Esophagus (tissue), 2 donors: ENCODE measurements at regions not wholly inside any gene's neighbourhood (a gene's known extent, or its start where the extent isn't known, plus 50 kb on each side); places are given as distances from the start of the nearest gene placed in this dataset.
"Not testable (repeated sequence)": the region's sequence is repeated elsewhere in the genome, so short reads cannot be mapped to it uniquely, and the experiment has no call there.

Experiments used
- H3K27ac ChIP-seq, 2 donors: one replicate each; pipeline ENCODE4 v1.5.1; 2013; ENCODE audit warnings: low read depth in 2 of 2, mild to moderate bottlenecking in 2 of 2, inconsistent platforms in 1 of 2, low read length in 1 of 2, moderate library complexity in 1 of 2
- H3K27me3 ChIP-seq, 2 donors: one replicate each; pipeline ENCODE4 v1.6.1; 2013; ENCODE audit warnings: low read length in 2 of 2, control low read depth in 1 of 2, mild to moderate bottlenecking in 1 of 2; ENCODE audit not compliant: insufficient read depth in 2 of 2, control insufficient read depth in 1 of 2
- H3K36me3 ChIP-seq, 2 donors: one replicate each; pipeline ENCODE4 v1.6.1; 2013; ENCODE audit warnings: low read length in 1 of 2; ENCODE audit not compliant: control insufficient read depth in 2 of 2, insufficient read depth in 2 of 2
- H3K4me1 ChIP-seq, 2 donors: one replicate each; pipeline ENCODE4 v1.6.1; 2013; ENCODE audit warnings: low read length in 1 of 2; ENCODE audit not compliant: control insufficient read depth in 2 of 2, insufficient read depth in 2 of 2
- H3K4me3 ChIP-seq, 2 donors: one replicate each; pipeline ENCODE4 v1.5.1; 2013; ENCODE audit warnings: low read length in 2 of 2, mild to moderate bottlenecking in 2 of 2, low read depth in 1 of 2, moderate library complexity in 1 of 2
- H3K9me3 ChIP-seq, 2 donors: one replicate each; pipeline ENCODE4 v1.6.1; 2013; ENCODE audit warnings: mild to moderate bottlenecking in 2 of 2, low read depth in 1 of 2, low read length in 1 of 2, moderate library complexity in 1 of 2; ENCODE audit not compliant: control insufficient read depth in 2 of 2, insufficient read depth in 1 of 2
- WGBS, 2 donors: extraction: QIAGEN DNeasy Blood & Tissue Kit; methylation state at CpG; one replicate each; pipeline ENCODE4 v1.1.7; 2013; 5-methylcytosine and 5-hydroxymethylcytosine counted together
- donor health status: healthy with polysubstance abuse.
- donor health status: Bipolar disorder and iron deficiency.

- no CpG with 5 or more reads among the region's 12 CpGs for WGBS, 2 donors
- H3K4me3 ChIP-seq, H3K9me3 ChIP-seq, H3K27ac ChIP-seq, H3K36me3 ChIP-seq, H3K27me3 ChIP-seq, H3K4me1 ChIP-seq: not testable (repeated sequence)
Observed at GRCh38 chr16:18127033-18127432, 209.5 kb downstream of the NPIPA8 start.

DNA sequence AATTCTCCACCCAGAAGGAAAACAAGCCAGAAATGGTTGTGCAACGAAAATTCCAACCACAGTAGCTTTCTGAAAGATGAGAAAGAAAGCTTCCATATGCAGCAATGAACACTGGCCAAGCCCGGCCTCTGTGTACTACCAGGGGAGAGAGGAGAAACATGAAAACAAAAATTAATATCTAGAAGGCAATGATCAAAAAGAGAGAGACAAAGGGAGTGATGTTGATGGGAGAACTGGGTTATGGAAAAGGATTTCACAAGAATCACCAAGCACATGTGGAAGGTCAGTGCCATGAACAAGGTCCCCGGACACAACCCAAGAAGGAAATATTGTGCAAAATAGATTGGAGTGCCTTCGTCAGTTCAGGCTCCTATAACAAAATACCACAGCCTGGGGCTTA lies 217.4 kb downstream of the NPIPA8 start:
- not testable (repeated sequence) for H3K36me3 ChIP-seq, H3K4me1 ChIP-seq, H3K4me3 ChIP-seq, H3K27me3 ChIP-seq, H3K27ac ChIP-seq, H3K9me3 ChIP-seq
- 59 to 60% methylated on average over 2 of the region's 4 CpGs for WGBS, 2 donors

DNA sequence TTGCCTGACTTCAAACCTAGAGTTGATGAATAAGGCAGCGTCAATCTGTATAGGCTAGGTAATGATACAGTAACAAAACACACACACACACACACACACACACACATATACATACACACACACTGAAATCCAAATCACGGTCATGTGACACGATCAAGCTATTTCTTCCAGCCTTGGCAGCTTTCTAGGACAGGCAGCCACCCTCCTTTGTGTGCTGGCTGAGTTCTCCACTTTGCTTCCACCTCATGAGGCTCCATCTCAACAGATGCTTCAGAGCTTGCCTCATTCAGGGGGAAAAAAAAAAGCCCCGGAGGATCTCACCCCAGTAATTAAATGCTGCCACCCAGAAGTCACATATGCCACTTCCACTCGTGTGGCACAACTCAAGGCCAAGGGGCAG lies 217.9 kb downstream of the NPIPA8 start:
- not testable (repeated sequence) for H3K36me3 ChIP-seq, H3K9me3 ChIP-seq, H3K27me3 ChIP-seq, H3K27ac ChIP-seq, H3K4me1 ChIP-seq, H3K4me3 ChIP-seq
- 66 to 67% methylated on average over 4 of the region's 5 CpGs for WGBS, 2 donors

DNA sequence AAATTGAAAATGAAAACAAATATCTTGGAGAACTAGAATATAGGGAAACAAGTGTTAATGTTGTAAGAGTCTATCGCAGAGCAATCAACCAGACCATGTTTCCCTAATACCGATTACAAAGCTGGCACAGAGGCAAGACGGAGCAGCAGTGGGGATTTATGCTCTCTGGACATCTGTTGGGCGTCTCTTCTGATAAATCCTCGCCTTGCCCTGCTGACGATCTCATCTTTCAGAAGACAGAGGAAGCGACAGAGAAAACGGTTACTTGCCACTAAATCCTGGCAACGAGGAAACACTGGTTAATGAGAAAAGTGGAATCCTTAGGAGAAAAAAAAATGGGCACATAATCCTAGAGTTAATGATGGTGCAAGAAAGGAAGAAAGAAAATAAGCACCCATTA lies 218.5 kb downstream of the NPIPA8 start:
- 63 to 64% methylated on average over 8 to 9 of the region's 9 CpGs for WGBS, 2 donors
- H3K4me3 ChIP-seq, H3K9me3 ChIP-seq: not testable (repeated sequence)

DNA sequence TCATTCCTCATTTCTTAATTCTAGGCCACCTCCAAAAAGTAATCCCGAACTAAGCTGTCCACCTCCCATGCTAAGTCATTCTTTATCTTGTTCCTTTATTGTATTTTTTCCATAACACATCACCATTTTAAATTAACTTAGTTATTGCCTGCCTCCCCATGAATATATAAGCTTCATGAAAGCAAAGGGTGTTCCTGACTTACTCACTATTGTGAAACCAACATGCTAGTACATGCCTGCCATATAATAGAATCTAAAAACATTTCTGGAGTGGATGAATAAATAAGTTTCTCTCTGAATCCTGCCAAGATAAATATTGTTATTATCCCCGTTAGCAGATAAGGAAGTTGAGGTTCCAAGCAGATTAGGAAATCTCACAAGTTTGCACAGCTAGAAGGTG lies 232.1 kb downstream of the NPIPA8 start:
- no CpG with 5 or more reads among the region's 2 CpGs for WGBS, 2 donors
- H3K4me1 ChIP-seq, H3K9me3 ChIP-seq, H3K4me3 ChIP-seq, H3K27ac ChIP-seq, H3K27me3 ChIP-seq, H3K36me3 ChIP-seq: not testable (repeated sequence)

More for the DNA sequence above, 218.5 kb downstream of the NPIPA8 start:
- not testable (repeated sequence) for H3K27me3 ChIP-seq, H3K27ac ChIP-seq, H3K4me1 ChIP-seq, H3K36me3 ChIP-seq

- H3K27me3 ChIP-seq, H3K4me3 ChIP-seq, H3K4me1 ChIP-seq, H3K27ac ChIP-seq, H3K36me3 ChIP-seq, H3K9me3 ChIP-seq: not testable (repeated sequence)
- WGBS, 2 donors = no CpG with 5 or more reads among the region's 2 CpGs
Observed at GRCh38 chr16:18101077-18101476, 235.5 kb downstream of the NPIPA8 start.

- H3K27me3 ChIP-seq, H3K9me3 ChIP-seq, H3K27ac ChIP-seq, H3K36me3 ChIP-seq, H3K4me1 ChIP-seq, H3K4me3 ChIP-seq: not testable (repeated sequence)
- 42 to 49% methylated on average over 1 of the region's 1 CpG for WGBS, 2 donors
Observed at GRCh38 chr16:18092605-18093004, 243.9 kb downstream of the NPIPA8 start.

- WGBS, 2 donors = 93 to 95% methylated on average over 1 to 2 of the region's 2 CpGs
- H3K36me3 ChIP-seq, H3K4me1 ChIP-seq, H3K9me3 ChIP-seq, H3K27me3 ChIP-seq, H3K27ac ChIP-seq, H3K4me3 ChIP-seq: not testable (repeated sequence)
Observed at GRCh38 chr16:18080658-18081363, 255.7 kb downstream of the NPIPA8 start.

DNA sequence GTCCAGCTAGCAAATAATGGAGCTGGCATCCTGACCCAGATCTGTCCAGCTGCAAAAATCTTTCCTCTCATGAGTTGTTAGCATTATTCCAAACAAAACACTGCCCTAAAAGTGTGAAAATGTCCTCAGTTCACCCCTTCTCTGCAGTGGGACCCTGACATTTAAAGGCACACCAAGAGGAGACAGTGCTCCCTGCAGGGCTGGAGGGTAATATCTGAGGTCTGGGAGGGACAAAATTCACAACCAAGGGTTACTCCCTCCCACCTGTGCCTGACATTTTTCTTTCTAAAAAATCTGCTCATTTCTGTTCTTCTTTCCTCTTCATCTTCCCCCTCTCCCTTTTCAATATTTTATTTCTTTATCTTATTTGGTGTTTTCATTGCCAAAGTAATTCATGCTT lies 258.6 kb downstream of the NPIPA8 start:
- not testable (repeated sequence) for H3K36me3 ChIP-seq, H3K27ac ChIP-seq

GRCh38 chr16:18072161-18072560 lies 264.4 kb downstream of the NPIPA8 start:
- Histone ChIP-seq H3K27me3 (no peaks in the 10 kb centered on the region), H3K4me3 (no peak overlapping the region), H3K36me3 (no peaks in the 10 kb centered on the region), H3K9me3 (no peaks in the 10 kb centered on the region), H3K27ac (no peak overlapping the region), H3K4me1 (no peaks in the 10 kb centered on the region)
- WGBS, 2 donors = 81 to 85% methylated on average over 1 of the region's 1 CpG

More for the DNA sequence above, 258.6 kb downstream of the NPIPA8 start:
- not testable (repeated sequence) for H3K27me3 ChIP-seq, H3K4me1 ChIP-seq, H3K4me3 ChIP-seq, H3K9me3 ChIP-seq
